SU-DHL-6 (cell line): ENCODE measurements at regions not wholly inside any gene's neighbourhood (a gene's known extent, or its start where the extent isn't known, plus 50 kb on each side); places are given as distances from the start of the nearest gene placed in this dataset.

Experiments used
- EZH2phosphoT487 ChIP-seq: fragments of 200-600 bp; sonication (generic), shearing (Covaris generic); conservative IDR thresholded peaks from 2 replicates; pipeline ENCODE4 v1.6.1; 2018; ENCODE audit warnings: mild to moderate bottlenecking, antibody characterized with exemption, low read length, moderate library complexity, mixed read lengths
- TF ChIP-seq, protein P1 (sequence below): fragments of 200-600 bp; sonication (generic); IDR thresholded peaks from one replicate; pipeline ENCODE4 v1.5.1; 2017; ENCODE audit warnings: antibody characterized with exemption, mild to moderate bottlenecking, low read length, moderate library complexity; ENCODE audit not compliant: insufficient read depth, poor library complexity, severe bottlenecking

DNA sequence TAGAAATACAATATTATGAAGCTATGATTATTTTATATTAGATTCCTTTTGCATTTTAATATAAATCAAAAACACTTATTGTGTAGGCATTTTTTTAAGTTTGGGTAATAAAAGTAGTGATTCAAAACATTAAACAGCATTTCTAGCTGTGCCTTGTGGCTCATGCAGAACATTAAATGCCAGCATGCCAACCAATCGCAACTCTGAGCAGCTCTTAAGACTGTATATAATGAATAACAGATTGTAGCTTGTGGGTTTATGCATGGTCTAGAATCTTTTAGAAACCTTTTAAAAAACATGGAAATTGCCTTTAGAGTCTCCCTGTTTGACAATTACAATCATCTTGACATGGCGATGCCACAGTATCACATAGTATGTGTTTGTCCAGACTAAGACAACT is 903.8 kb downstream of the EFNA5 start:
- TF ChIP-seq, protein P1, sequence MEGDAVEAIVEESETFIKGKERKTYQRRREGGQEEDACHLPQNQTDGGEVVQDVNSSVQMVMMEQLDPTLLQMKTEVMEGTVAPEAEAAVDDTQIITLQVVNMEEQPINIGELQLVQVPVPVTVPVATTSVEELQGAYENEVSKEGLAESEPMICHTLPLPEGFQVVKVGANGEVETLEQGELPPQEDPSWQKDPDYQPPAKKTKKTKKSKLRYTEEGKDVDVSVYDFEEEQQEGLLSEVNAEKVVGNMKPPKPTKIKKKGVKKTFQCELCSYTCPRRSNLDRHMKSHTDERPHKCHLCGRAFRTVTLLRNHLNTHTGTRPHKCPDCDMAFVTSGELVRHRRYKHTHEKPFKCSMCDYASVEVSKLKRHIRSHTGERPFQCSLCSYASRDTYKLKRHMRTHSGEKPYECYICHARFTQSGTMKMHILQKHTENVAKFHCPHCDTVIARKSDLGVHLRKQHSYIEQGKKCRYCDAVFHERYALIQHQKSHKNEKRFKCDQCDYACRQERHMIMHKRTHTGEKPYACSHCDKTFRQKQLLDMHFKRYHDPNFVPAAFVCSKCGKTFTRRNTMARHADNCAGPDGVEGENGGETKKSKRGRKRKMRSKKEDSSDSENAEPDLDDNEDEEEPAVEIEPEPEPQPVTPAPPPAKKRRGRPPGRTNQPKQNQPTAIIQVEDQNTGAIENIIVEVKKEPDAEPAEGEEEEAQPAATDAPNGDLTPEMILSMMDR: no peak
- TF ChIP-seq EZH2phosphoT487: no peak
